Activated CD4-positive, alpha-beta T cell treated with anti-CD3 and anti-CD28 coated beads for 36 hours (primary cell): ENCODE measurements at regions not wholly inside any gene's neighbourhood (a gene's known extent, or its start where the extent isn't known, plus 50 kb on each side); places are given as distances from the start of the nearest gene placed in this dataset.

Experiments used
- ATAC-seq: fragments of 200-7000 bp; cut with Tn5 transposase; one replicate; pipeline ENCODE4 v1.10.0; 2021; ENCODE audit warnings: mild to moderate bottlenecking, moderate library complexity
- CTCF ChIA-PET: fragments of 350-600 bp; sonication (Branson Sonifier 250); formaldehyde crosslinking; loops from one replicate; lab custom pipeline; 2021; ENCODE audit warnings: antibody characterized with exemption; lab: Charles Lee
- POLR2A ChIA-PET: fragments of 350-600 bp; sonication (Branson Sonifier 250); formaldehyde crosslinking; loops from one replicate; lab custom pipeline; 2021; ENCODE audit warnings: antibody characterized with exemption, inconsistent platforms; lab: Charles Lee
- DNase-seq: peaks from one replicate; pipeline ENCODE4 v3.0.0-alpha.2; 2020
- H3K27ac Mint-ChIP-seq: one replicate; pipeline ENCODE4 v1.8.0; 2021; ENCODE audit warnings: mixed read lengths
- H3K27me3 Mint-ChIP-seq: one replicate; pipeline ENCODE4 v1.8.0; 2021; ENCODE audit warnings: mixed read lengths
- H3K36me3 Mint-ChIP-seq: one replicate; pipeline ENCODE4 v1.8.0; 2021; ENCODE audit warnings: low read depth, mixed read lengths
- H3K4me1 Mint-ChIP-seq: one replicate; pipeline ENCODE4 v1.8.0; 2021; ENCODE audit warnings: mixed read lengths
- H3K4me3 Mint-ChIP-seq: one replicate; pipeline ENCODE4 v1.8.0; 2021; ENCODE audit warnings: mild to moderate bottlenecking, moderate library complexity, mixed read lengths
- H3K9me3 Mint-ChIP-seq: one replicate; pipeline ENCODE4 v1.8.0; 2021; ENCODE audit warnings: low read depth, mixed read lengths
- intact Hi-C, 2 experiments: fragments of 100-400 bp; cut with DNase I in 1 of 2; cut with micrococcal nuclease in 1 of 2; formaldehyde crosslinking; loops; one replicate each; pipeline versions ENCODE4 v1.14.2 to v1.15.1; 2022 to 2024; cut with DNase I, micrococcal nuclease

DNA sequence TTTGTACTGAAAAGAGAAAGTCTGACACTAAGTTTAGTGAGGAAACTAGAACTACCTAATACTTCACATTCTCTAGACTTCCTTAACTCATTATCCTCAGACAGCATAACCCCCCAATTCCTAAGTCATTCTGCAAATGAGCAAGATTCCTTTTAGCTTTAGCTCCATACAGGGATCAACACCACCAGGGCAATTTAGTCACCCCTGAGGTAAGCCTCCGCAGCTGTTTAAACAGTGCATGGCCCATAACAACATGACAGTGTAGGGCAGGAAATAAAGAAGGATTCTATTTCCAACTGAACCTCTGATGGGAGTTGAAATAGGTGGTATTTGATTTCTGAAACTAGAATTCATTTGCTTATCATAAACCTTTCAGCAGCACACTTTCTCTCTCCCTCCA lies 112.8 kb upstream of the DKK2 start:
- intact Hi-C loops, result loop anchor here in 1 of 2 experiments (1.0 kb wide), 1 partner anchor 58 kb away; no protein-coding TSS in a partner anchor

DNA sequence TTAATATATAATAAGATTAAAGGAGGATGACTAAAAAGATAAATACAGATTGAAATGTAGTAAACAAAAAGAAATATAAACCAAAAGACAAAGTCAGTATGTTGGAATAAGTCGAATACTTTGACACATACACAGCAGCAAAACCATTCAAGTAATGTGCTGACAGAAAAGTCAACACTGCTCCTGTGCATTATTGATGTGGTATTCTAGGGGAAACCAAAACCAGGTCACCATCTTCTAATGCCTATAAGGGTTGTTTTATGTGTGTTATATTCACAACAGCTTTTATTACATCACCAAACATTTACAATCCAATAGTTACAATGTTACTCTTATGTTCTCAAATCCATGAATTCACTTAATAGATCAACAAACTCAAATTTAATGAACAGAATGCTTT lies 111.8 kb upstream of the DKK2 start:
- ChIA-PET POLR2A (no interaction called here), CTCF (no interaction called here)
- DNase-seq (no peak), ATAC-seq (no peak)
- H3K4me1 Mint-ChIP-seq, result peaks cover 2% of the 10 kb centered on the region
- H3K9me3 Mint-ChIP-seq, result no peaks in the 10 kb centered on the region
- intact Hi-C loops, result no loop called here
- H3K27me3 Mint-ChIP-seq, result peaks cover 4% of the 10 kb centered on the region
- no peak overlapping the region for H3K4me3 Mint-ChIP-seq
- H3K36me3 Mint-ChIP-seq, result no peaks in the 10 kb centered on the region
- H3K27ac Mint-ChIP-seq, result no peak overlapping the region

More for the DNA sequence above, 112.8 kb upstream of the DKK2 start:
- Mint-ChIP-seq H3K9me3 (no peaks in the 10 kb centered on the region), H3K4me3 (no peak overlapping the region), H3K27ac (no peak overlapping the region), H3K27me3 (peaks cover 4% of the 10 kb centered on the region), H3K36me3 (no peaks in the 10 kb centered on the region), H3K4me1 (peaks cover 2% of the 10 kb centered on the region)
- ATAC-seq, result no peak
- no peak for DNase-seq
- ChIA-PET POLR2A (no interaction called here), CTCF (no interaction called here)

DNA sequence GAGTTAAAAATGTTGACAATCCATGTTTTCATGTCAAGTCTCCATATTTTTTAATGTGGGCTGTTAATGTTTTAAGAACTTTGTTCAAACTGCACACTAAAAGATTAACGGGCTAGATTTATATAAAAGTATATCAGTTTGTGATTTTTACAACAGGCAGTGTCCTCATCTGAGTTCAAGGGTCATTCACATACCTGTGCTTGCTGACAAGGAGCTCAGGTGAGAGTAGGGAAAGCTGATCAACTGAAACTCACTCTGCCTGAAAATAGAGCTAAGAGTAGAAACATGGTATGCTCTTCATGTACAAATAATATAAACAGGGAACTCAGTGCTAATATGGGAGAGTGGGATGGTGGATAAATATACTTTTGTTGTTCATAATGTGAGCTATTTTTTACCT lies 102.3 kb upstream of the DKK2 start:
- ATAC-seq (no peak), DNase-seq (no peak)
- Mint-ChIP-seq H3K9me3 (no peaks in the 10 kb centered on the region), H3K4me3 (no peak overlapping the region), H3K27ac (no peak overlapping the region), H3K4me1 (no peaks in the 10 kb centered on the region), H3K36me3 (no peaks in the 10 kb centered on the region), H3K27me3 (no peaks in the 10 kb centered on the region)
- intact Hi-C loops, result no loop called here
- ChIA-PET POLR2A (no interaction called here), CTCF (no interaction called here)

DNA sequence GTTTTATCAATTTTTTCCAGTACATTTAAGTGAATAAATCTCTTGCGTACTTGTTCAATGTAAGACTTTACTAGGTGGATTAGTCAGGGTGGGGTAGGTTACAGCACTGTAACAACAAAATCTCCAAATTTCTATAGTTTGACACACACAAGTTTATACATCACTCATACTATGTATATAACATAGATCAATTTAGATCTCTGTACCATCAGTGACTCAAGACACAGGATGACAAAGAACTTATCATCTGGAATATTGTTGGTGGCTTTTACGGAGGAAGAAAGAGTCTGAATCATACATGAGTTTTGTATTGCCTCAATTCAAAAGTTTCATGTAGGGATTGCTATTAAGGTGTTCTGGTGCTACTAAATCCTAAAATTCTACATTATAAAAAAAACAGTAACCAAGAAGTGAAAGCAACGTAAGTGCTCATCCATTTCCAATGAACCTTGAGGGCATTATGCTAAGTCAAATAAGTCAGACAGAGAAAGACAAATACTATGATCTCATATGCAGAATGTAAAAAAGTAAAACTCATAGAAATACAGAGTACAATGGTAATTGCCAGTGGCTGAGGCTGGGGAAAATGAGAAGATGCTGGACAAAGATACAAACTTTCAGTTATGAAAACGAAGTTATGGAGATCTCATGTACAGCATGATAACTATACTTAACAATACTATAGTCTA lies 98.0 kb upstream of the DKK2 start:
- CTCF ChIA-PET, result no interaction called here

DNA sequence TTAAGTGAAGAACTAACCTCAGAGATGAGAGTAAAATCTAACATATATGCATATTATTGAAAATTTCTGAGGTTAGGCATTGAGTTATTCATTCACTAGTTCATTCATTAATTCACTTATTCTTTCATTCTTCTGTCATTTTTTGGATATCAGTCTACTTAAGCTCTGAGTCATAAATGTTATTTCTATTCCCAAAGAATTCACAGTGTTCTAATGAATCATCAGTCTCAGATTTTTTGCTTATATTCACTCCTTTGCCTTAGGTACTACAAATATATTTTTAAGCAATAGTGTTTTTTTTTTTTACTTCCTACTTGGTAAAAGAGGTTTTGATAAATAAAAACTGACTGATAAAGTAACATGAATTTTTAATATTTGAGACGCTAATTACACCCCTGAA lies 95.2 kb upstream of the DKK2 start:
- CTCF ChIA-PET, result no interaction called here
- Mint-ChIP-seq H3K4me1 (no peaks in the 10 kb centered on the region), H3K4me3 (no peak overlapping the region), H3K9me3 (no peaks in the 10 kb centered on the region), H3K27me3 (peaks cover 9% of the 10 kb centered on the region), H3K27ac (no peak overlapping the region), H3K36me3 (no peaks in the 10 kb centered on the region)
- POLR2A ChIA-PET, result no interaction called here
- ATAC-seq (no peak), DNase-seq (no peak)
- intact Hi-C loops, result no loop called here

More for the DNA sequence above, 98.0 kb upstream of the DKK2 start:
- peaks cover 3% of the 10 kb centered on the region for H3K27me3 Mint-ChIP-seq
- no peak overlapping the region for H3K4me3 Mint-ChIP-seq
- ATAC-seq, result peak; percentile 33
- no peaks in the 10 kb centered on the region for H3K9me3 Mint-ChIP-seq
- H3K36me3 Mint-ChIP-seq, result no peaks in the 10 kb centered on the region
- H3K27ac Mint-ChIP-seq, result no peak overlapping the region
- intact Hi-C loops, result no loop called here
- POLR2A ChIA-PET, result no interaction called here
- no peaks in the 10 kb centered on the region for H3K4me1 Mint-ChIP-seq
- DNase-seq, result no peak

DNA sequence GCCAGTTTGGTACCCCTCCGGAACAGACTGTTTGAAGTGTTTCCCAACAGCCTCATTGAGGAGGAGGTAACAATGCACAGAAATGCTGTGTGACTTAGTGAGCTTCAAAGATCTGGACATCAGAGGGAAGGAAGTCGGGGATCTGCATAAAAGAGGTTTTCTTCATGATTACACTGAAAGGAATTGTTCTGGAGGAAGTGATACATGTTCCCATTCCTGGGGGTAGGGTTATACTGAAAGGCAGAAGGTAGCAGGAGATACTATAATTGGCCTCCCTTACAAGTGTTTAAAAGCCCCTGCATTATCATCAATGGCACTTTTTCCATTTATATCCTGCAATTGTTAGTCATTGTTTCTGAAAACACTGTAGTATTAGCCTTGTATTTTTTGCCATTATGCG lies 94.0 kb upstream of the DKK2 start:
- H3K4me3 Mint-ChIP-seq, result no peak overlapping the region
- peaks cover 9% of the 10 kb centered on the region for H3K27me3 Mint-ChIP-seq
- DNase-seq (no peak), ATAC-seq (no peak)
- H3K27ac Mint-ChIP-seq, result no peak overlapping the region
- intact Hi-C loops, result no loop called here
- H3K36me3 Mint-ChIP-seq, result no peaks in the 10 kb centered on the region
- H3K9me3 Mint-ChIP-seq, result no peaks in the 10 kb centered on the region
- ChIA-PET POLR2A (no interaction called here), CTCF (no interaction called here)
- H3K4me1 Mint-ChIP-seq, result no peaks in the 10 kb centered on the region

DNA sequence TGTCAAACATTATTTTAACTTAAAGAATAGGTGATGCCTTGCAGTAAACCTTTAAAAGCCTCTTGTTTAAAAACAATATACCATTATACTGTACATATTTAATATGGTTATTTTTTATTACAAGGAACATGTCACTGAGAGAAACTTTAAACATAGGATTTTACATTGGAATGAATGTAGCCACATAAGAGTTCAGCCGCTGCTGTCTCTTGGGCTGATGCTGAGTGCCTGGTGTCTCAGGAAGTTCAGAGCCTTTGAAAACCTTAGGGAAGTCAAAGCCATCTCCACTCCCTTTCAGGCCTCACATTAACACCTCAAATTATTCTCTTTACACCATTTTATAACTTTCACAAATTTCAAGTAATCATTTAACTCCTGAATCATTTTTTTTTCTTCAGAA lies 93.5 kb upstream of the DKK2 start:
- POLR2A ChIA-PET, result no interaction called here
- no peak overlapping the region for H3K27ac Mint-ChIP-seq
- CTCF ChIA-PET, result no interaction called here
- H3K4me3 Mint-ChIP-seq, result no peak overlapping the region
- no peaks in the 10 kb centered on the region for H3K9me3 Mint-ChIP-seq
- DNase-seq (no peak), ATAC-seq (no peak)
- H3K27me3 Mint-ChIP-seq, result peaks cover 9% of the 10 kb centered on the region
- intact Hi-C loops, result no loop called here
- no peaks in the 10 kb centered on the region for H3K36me3 Mint-ChIP-seq
- no peaks in the 10 kb centered on the region for H3K4me1 Mint-ChIP-seq

DNA sequence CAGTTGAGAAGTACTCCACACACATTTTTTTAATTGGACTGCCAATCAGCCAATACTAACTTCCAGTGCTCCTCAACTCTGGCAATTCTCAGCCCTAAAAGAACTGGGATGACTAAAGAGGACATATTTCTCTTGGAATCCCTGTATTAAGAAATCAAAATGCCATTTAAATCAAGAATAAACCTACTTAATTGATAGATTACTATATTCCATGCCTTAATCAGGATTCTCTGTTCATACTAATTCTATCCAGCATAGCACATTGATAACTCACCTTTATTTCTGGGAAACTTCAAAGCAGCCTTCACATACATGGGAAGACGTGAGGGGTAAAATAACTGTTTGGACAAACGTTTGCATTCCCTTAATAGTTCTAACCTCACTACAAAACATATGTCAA lies 93.0 kb upstream of the DKK2 start:
- CTCF ChIA-PET, result no interaction called here
- no peak overlapping the region for H3K4me3 Mint-ChIP-seq
- intact Hi-C loops, result no loop called here
- ATAC-seq (no peak), DNase-seq (no peak)
- peaks cover 9% of the 10 kb centered on the region for H3K27me3 Mint-ChIP-seq
- POLR2A ChIA-PET, result no interaction called here
- no peaks in the 10 kb centered on the region for H3K9me3 Mint-ChIP-seq
- no peak overlapping the region for H3K27ac Mint-ChIP-seq
- no peaks in the 10 kb centered on the region for H3K4me1 Mint-ChIP-seq
- no peaks in the 10 kb centered on the region for H3K36me3 Mint-ChIP-seq

DNA sequence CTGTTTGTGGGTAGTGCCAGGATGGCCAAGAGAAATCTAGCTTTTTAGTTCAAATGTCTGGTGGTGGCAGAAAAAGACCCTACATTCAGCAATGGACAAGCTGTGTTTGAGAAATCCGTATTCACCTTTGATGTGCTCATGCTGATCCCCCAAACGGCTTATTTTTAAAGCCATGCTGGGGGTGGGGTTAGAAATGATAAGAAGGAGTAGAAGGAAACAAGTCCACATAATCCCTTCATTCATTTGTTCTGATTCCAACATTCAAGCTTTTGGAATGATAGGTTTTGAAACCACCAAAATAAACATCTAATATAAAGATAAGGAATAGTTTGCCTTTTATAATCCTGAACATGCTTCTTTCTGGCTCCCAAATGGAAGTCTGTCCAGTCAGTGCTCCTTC lies 92.0 kb upstream of the DKK2 start:
- Mint-ChIP-seq H3K4me3 (no peak overlapping the region), H3K9me3 (no peaks in the 10 kb centered on the region), H3K27ac (no peak overlapping the region), H3K36me3 (no peaks in the 10 kb centered on the region), H3K4me1 (no peaks in the 10 kb centered on the region), H3K27me3 (peaks cover 9% of the 10 kb centered on the region)
- ChIA-PET CTCF (no interaction called here), POLR2A (no interaction called here)
- intact Hi-C loops, result no loop called here
- DNase-seq, result no peak
- no peak for ATAC-seq

DNA sequence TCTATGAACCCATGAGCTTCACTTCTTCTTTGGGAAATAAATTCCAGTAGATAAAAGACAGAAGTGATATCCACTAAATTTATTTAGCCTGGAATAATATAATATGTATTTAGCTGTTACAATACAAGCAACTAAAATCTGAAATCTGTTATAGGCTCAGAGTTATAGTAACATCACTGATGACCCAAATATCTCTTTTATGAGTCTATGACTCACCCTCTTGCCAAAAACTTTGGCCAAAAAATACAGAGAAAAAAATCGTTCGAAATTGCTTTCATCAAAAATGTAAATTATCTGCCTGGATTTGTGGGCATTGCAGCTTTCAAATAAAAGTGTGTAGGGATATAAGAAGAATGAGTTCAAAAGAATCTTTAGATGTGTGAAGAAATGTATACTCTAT lies 89.4 kb upstream of the DKK2 start:
- no peaks in the 10 kb centered on the region for H3K9me3 Mint-ChIP-seq
- no peaks in the 10 kb centered on the region for H3K36me3 Mint-ChIP-seq
- ATAC-seq, result no peak
- no peaks in the 10 kb centered on the region for H3K4me1 Mint-ChIP-seq
- DNase-seq, result no peak
- H3K27me3 Mint-ChIP-seq, result peaks cover 9% of the 10 kb centered on the region
- no peak overlapping the region for H3K4me3 Mint-ChIP-seq
- POLR2A ChIA-PET, result no interaction called here
- intact Hi-C loops, result no loop called here
- CTCF ChIA-PET, result interaction anchor here (0.7 kb wide), 1 partner anchor 20 kb away, joined by 3 read pairs; no protein-coding TSS in a partner anchor
- no peak overlapping the region for H3K27ac Mint-ChIP-seq

DNA sequence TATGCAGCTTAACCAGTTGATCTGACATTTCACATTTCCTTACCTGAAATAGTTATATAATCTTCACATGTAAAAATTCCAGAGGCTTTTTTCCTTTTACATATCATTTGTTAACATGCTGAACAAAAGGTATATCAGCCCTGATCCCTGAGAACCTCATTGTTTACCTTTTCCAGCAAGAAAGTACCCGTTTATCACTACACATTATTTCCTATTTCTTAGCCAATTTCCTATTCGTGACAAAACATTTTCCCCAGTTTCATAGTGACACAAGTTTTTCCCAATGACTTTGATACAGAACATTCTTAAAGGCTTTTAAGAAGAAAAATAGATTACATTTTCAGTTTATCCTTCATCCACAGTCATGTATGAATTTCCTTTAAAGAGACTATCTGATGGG lies 86.6 kb upstream of the DKK2 start:
- Mint-ChIP-seq H3K27ac (no peak overlapping the region), H3K36me3 (no peaks in the 10 kb centered on the region), H3K4me1 (no peaks in the 10 kb centered on the region), H3K4me3 (no peak overlapping the region), H3K9me3 (no peaks in the 10 kb centered on the region), H3K27me3 (peaks cover 4% of the 10 kb centered on the region)
- ChIA-PET POLR2A (no interaction called here), CTCF (no interaction called here)
- intact Hi-C loops, result no loop called here
- ATAC-seq (no peak), DNase-seq (no peak)

DNA sequence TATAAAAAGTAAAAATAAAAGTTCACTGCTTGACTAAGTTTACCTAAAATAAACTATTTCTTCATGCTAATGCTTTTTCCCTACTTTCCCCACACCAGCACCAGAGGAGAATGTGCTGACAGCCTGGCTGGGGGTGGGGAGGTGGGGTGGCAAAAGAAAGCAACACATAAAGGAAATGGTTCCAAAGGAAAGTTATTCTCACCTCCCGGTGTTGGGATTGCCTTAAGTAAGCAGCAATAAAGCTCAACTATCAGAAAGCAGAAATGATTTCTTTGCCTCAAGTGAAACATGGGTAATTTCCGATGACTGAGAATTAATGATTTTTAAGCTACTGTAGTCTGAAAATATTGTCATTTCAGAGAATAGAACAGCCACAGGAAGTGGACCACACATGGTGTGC lies 84.5 kb upstream of the DKK2 start:
- intact Hi-C loops, result no loop called here
- H3K4me3 Mint-ChIP-seq, result no peak overlapping the region
- ChIA-PET POLR2A (no interaction called here), CTCF (no interaction called here)
- no peak overlapping the region for H3K27ac Mint-ChIP-seq
- H3K9me3 Mint-ChIP-seq, result no peaks in the 10 kb centered on the region
- DNase-seq (no peak), ATAC-seq (no peak)
- no peaks in the 10 kb centered on the region for H3K27me3 Mint-ChIP-seq
- no peaks in the 10 kb centered on the region for H3K36me3 Mint-ChIP-seq
- H3K4me1 Mint-ChIP-seq, result no peaks in the 10 kb centered on the region
